ENCODE measurements at regions not wholly inside any gene's neighbourhood (a gene's known extent, or its start where the extent isn't known, plus 50 kb on each side); places are given as distances from the start of the nearest gene placed in this dataset.

DNA sequence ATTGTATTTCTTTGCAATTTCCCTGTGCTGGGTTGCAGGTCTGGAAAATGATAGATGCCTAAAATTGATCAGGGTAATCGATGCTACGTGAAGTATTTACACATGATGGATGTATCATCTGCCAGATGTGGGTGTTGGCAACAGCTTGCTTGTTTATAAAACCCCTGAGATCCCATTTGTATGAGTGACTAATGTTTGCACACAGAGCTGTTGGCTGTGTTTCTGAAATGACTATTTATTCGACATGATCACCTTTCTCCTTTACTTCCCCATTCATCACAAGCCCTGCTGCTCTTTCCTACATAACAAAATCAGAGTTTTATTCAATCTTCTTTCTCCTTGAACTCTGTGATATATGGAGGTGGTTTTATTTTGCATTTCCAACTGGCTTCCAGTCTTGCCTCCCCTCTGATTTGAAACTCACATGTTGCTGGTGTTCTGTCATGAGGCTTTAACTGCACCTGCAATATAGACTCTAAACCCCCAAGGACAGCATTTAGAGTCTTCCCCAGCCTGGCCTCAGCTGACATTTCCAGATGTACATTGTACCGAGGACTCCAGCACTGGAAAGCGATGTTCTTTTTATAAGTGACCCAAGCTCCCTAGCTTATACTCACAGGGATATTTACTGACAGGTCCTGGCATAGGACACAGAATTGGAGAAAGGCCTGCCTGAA, 50.7 kb upstream of the SHB start:
- H3K36me3 Mint-ChIP-seq: no peaks in the 10 kb centered on the region
- no peaks in the 10 kb centered on the region for H3K4me1 Mint-ChIP-seq
- no peak overlapping the region for H3K4me3 Mint-ChIP-seq
- H3K27ac Mint-ChIP-seq: no peak overlapping the region
- no peaks in the 10 kb centered on the region for H3K9me3 Mint-ChIP-seq
- no peak for DNase-seq (ENCODE audit: low spot score in 2 of 2)
- no peak for ATAC-seq

DNA sequence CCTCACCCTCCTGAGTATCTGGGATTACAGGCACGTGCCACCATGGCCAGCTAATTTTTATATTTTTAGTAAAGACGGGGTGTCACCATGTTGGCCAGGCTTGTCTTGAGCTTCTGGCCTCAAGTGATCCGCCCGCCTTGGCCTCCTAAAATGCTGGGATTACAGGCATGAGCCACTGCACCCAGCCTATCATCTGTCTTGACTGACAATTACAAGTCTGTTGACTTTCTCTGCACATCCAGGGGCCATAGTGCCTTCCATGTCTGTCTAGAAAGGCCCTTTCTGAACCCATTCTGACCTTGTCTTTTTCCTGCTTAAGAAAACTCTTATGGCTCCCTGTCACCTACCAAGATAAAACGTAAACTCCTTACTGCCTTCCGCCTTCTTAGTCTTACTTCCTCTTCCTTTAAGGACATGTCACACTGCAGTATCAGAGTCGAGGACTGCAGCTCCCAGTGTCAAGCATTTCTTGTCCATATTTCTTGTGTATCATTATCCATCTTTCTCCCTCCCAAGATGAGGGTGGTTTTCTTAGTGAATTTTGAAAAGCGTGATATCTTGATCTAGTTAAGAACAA, 49.9 kb upstream of the SHB start:
- no peaks in the 10 kb centered on the region for H3K4me1 Mint-ChIP-seq

More for the DNA sequence above, 49.9 kb upstream of the SHB start:
- no peak overlapping the region for H3K27ac Mint-ChIP-seq
- H3K36me3 Mint-ChIP-seq: no peaks in the 10 kb centered on the region
- H3K4me3 Mint-ChIP-seq: no peak overlapping the region
- DNase-seq (ENCODE audit: low spot score in 2 of 2): no peak
- ATAC-seq: no peak
- no peaks in the 10 kb centered on the region for H3K9me3 Mint-ChIP-seq

Data from stimulated activated effector memory CD8-positive, alpha-beta T cell treated with anti-CD3 and anti-CD28 coated beads, Interleukin-12 subunit alpha, Interleukin-12 subunit beta, amount 100 ng/mL, for 72 hours (primary cell).